Neural cell (in vitro differentiated cells): ENCODE measurements at regions not wholly inside any gene's neighbourhood (a gene's known extent, or its start where the extent isn't known, plus 50 kb on each side); places are given as distances from the start of the nearest gene placed in this dataset.

Source experiments
- CTCF ChIP-seq: fragments of 450-650 bp; IDR thresholded peaks from 2 replicates; pipeline ENCODE4 v1.5.1; 2014; ENCODE audit warnings: antibody characterized with exemption, mild to moderate bottlenecking, moderate library complexity; ENCODE audit not compliant: poor library complexity, severe bottlenecking
- EZH2 ChIP-seq: fragments of 200-600, 300-800 bp; shearing (Covaris generic), sonication (generic); IDR thresholded peaks from 2 replicates; pipeline ENCODE4 v1.6.1; 2014; ENCODE audit warnings: antibody characterized with exemption, low read length, borderline replicate concordance, mild to moderate bottlenecking; ENCODE audit not compliant: insufficient read depth, poor library complexity, severe bottlenecking
- POLR2AphosphoS5 ChIP-seq: IDR thresholded peaks from 2 replicates; pipeline ENCODE4 v1.6.1; 2012
- RAD21 ChIP-seq: fragments of 450-650 bp; conservative IDR thresholded peaks from 2 replicates; pipeline ENCODE4 v1.6.1; 2014; ENCODE audit warnings: antibody characterized with exemption, mild to moderate bottlenecking, moderate library complexity
- REST ChIP-seq: IDR thresholded peaks from 2 replicates; pipeline ENCODE4 v1.6.1; 2012; ENCODE audit warnings: borderline replicate concordance

GRCh38 chr4:148782284-148782683 is 340.1 kb upstream of the NR3C2 start:
- TF ChIP-seq CTCF (no peak), POLR2AphosphoS5 (no peak), REST (no peak), EZH2 (no peak), RAD21 (no peak)
